H1 (cell line): ENCODE measurements at regions not wholly inside any gene's neighbourhood (a gene's known extent, or its start where the extent isn't known, plus 50 kb on each side); places are given as distances from the start of the nearest gene placed in this dataset.

Source experiments
- POLR2AphosphoS5 ChIP-seq: IDR thresholded peaks from 2 replicates; pipeline ENCODE4 v1.6.1; 2011; ENCODE audit warnings: low read depth, low read length
- RXRA ChIP-seq: IDR thresholded peaks from 2 replicates; pipeline ENCODE4 v1.6.1; 2011; ENCODE audit warnings: low read depth, mild to moderate bottlenecking, low read length, moderate library complexity; ENCODE audit not compliant: insufficient read depth
- SAP30 ChIP-seq: fragments of 300-600 bp; sonication (generic); IDR thresholded peaks from 2 replicates; pipeline ENCODE4 v1.7.1; 2012; ENCODE audit warnings: low read length, moderate library complexity, mild to moderate bottlenecking, inconsistent platforms; ENCODE audit not compliant: insufficient read depth, insufficient replicate concordance
- SRF ChIP-seq: IDR thresholded peaks from 2 replicates; pipeline ENCODE4 v1.6.1; 2011; ENCODE audit warnings: mild to moderate bottlenecking, low read depth, low read length, moderate library complexity
- ZNF274 ChIP-seq: IDR thresholded peaks from 2 replicates; pipeline ENCODE4 v1.7.0; 2012; ENCODE audit warnings: low read length, borderline replicate concordance; ENCODE audit errors: extremely low read depth

- TF ChIP-seq ZNF274 (no peak), POLR2AphosphoS5 (no peak), SAP30 (no peak), SRF (no peak), RXRA (no peak)
- TF ChIP-seq, all 59 proteins: peak for 0
These were observed 174.0 kb downstream of the THBS2 start (continued) for GRCh38 chr6:169079650-169080049.
